ENCODE measurements at regions not wholly inside any gene's neighbourhood (a gene's known extent, or its start where the extent isn't known, plus 50 kb on each side); places are given as distances from the start of the nearest gene placed in this dataset.

GRCh38 chr6:87939776-87940175 is 107.9 kb upstream of the SPACA1 start:
- TF ChIP-seq EZH2 (IDR thresholded peaks at IDR 0.05; ENCODE audit: borderline replicate concordance, low read depth, low read length, poor library complexity, severe bottlenecking) = no peak
- TF ChIP-seq, protein P1, sequence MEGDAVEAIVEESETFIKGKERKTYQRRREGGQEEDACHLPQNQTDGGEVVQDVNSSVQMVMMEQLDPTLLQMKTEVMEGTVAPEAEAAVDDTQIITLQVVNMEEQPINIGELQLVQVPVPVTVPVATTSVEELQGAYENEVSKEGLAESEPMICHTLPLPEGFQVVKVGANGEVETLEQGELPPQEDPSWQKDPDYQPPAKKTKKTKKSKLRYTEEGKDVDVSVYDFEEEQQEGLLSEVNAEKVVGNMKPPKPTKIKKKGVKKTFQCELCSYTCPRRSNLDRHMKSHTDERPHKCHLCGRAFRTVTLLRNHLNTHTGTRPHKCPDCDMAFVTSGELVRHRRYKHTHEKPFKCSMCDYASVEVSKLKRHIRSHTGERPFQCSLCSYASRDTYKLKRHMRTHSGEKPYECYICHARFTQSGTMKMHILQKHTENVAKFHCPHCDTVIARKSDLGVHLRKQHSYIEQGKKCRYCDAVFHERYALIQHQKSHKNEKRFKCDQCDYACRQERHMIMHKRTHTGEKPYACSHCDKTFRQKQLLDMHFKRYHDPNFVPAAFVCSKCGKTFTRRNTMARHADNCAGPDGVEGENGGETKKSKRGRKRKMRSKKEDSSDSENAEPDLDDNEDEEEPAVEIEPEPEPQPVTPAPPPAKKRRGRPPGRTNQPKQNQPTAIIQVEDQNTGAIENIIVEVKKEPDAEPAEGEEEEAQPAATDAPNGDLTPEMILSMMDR (conservative IDR thresholded peaks at IDR 0.05; ENCODE audit: low read depth, low read length) = no peak
- intact Hi-C loops (cut with micrococcal nuclease; ENCODE audit: unreplicated experiment) = loop anchor here (10.0 kb wide), 3 partner anchors 525 to 785 kb away; no protein-coding TSS in a partner anchor
- H3K9me3 ChIP-seq (ENCODE audit: low read depth, low read length, poor library complexity, severe bottlenecking) = no peaks in the 10 kb centered on the region
- no peak overlapping the region for H3K4me3 ChIP-seq (ENCODE audit: low read depth, low read length, poor library complexity, severe bottlenecking)
- no peaks in the 10 kb centered on the region for H3K36me3 ChIP-seq (ENCODE audit: insufficient read depth, low read length, poor library complexity, severe bottlenecking)
- no peaks in the 10 kb centered on the region for H3K4me1 ChIP-seq (ENCODE audit: insufficient read depth, low read length, poor library complexity, severe bottlenecking)
- no peaks in the 10 kb centered on the region for H3K27me3 ChIP-seq (replicated peaks; ENCODE audit: insufficient read depth, low read depth, low read length, poor library complexity)
- H3K27ac ChIP-seq (ENCODE audit: low read depth, low read length, poor library complexity, severe bottlenecking) = no peak overlapping the region
- POLR2A ChIA-PET (ENCODE audit: low non-redundant PET) = no interaction called here
- BruUV-seq (replicated peaks) = no TSS peak
- DNase-seq (ENCODE audit: low spot score) = no peak
- CTCF ChIA-PET = no interaction called here

DNA sequence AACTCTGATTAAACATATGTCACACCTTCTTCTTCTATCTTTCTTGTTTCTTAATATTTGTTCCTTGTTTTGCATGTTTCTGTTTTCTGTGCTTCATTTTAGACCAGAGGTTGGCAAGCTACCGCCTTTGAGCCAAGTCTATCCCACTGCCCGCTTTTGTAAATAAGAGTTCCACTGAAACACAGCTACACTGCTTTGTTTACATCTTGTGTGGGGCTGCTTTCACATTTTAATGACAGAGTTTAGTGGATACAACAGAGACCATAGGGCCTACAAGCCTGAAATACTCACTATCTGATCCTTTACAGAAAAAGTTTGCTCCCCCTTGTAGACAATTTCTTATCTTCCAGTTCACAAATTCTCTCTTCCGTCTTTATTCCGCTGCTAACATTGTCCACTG is 109.4 kb upstream of the SPACA1 start:
- Histone ChIP-seq H3K27me3 (replicated peaks; ENCODE audit: insufficient read depth, low read depth, low read length, poor library complexity) (no peaks in the 10 kb centered on the region), H3K9me3 (ENCODE audit: low read depth, low read length, poor library complexity, severe bottlenecking) (no peaks in the 10 kb centered on the region), H3K36me3 (ENCODE audit: insufficient read depth, low read length, poor library complexity, severe bottlenecking) (no peaks in the 10 kb centered on the region), H3K27ac (ENCODE audit: low read depth, low read length, poor library complexity, severe bottlenecking) (no peak overlapping the region), H3K4me1 (ENCODE audit: insufficient read depth, low read length, poor library complexity, severe bottlenecking) (no peaks in the 10 kb centered on the region), H3K4me3 (ENCODE audit: low read depth, low read length, poor library complexity, severe bottlenecking) (no peak overlapping the region)
- intact Hi-C loops (cut with micrococcal nuclease; ENCODE audit: unreplicated experiment) = loop anchor here (10.0 kb wide), 2 partner anchors 527 to 787 kb away; no protein-coding TSS in a partner anchor
- no TSS peak for BruUV-seq (replicated peaks)
- TF ChIP-seq EZH2 (IDR thresholded peaks at IDR 0.05; ENCODE audit: borderline replicate concordance, low read depth, low read length, poor library complexity, severe bottlenecking) = no peak
- TF ChIP-seq, protein P1 (conservative IDR thresholded peaks at IDR 0.05; ENCODE audit: low read depth, low read length) = no peak
- POLR2A ChIA-PET (ENCODE audit: low non-redundant PET) = no interaction called here
- no peak for DNase-seq (ENCODE audit: low spot score)
- CTCF ChIA-PET = no interaction called here

- H3K27ac ChIP-seq (ENCODE audit: low read depth, low read length, poor library complexity, severe bottlenecking) = no peak overlapping the region
- H3K4me1 ChIP-seq (ENCODE audit: insufficient read depth, low read length, poor library complexity, severe bottlenecking) = no peaks in the 10 kb centered on the region
- TF ChIP-seq EZH2 (IDR thresholded peaks at IDR 0.05; ENCODE audit: borderline replicate concordance, low read depth, low read length, poor library complexity, severe bottlenecking) = no peak
- TF ChIP-seq, protein P1 (conservative IDR thresholded peaks at IDR 0.05; ENCODE audit: low read depth, low read length) = no peak
- no peak overlapping the region for H3K4me3 ChIP-seq (ENCODE audit: low read depth, low read length, poor library complexity, severe bottlenecking)
- no peaks in the 10 kb centered on the region for H3K36me3 ChIP-seq (ENCODE audit: insufficient read depth, low read length, poor library complexity, severe bottlenecking)
- POLR2A ChIA-PET (ENCODE audit: low non-redundant PET) = no interaction called here
- BruUV-seq (replicated peaks) = no TSS peak
- CTCF ChIA-PET = no interaction called here
- no peaks in the 10 kb centered on the region for H3K9me3 ChIP-seq (ENCODE audit: low read depth, low read length, poor library complexity, severe bottlenecking)
- no peak for DNase-seq (ENCODE audit: low spot score)
- H3K27me3 ChIP-seq (replicated peaks; ENCODE audit: insufficient read depth, low read depth, low read length, poor library complexity) = no peaks in the 10 kb centered on the region
- intact Hi-C loops (cut with micrococcal nuclease; ENCODE audit: unreplicated experiment) = loop anchor here (10.0 kb wide), 2 partner anchors 529 to 789 kb away; no protein-coding TSS in a partner anchor
Measured at GRCh38 chr6:87936065-87936464, 111.6 kb upstream of the SPACA1 start.
